ENCODE measurements at regions not wholly inside any gene's neighbourhood (a gene's known extent, or its start where the extent isn't known, plus 50 kb on each side); places are given as distances from the start of the nearest gene placed in this dataset.

DNA sequence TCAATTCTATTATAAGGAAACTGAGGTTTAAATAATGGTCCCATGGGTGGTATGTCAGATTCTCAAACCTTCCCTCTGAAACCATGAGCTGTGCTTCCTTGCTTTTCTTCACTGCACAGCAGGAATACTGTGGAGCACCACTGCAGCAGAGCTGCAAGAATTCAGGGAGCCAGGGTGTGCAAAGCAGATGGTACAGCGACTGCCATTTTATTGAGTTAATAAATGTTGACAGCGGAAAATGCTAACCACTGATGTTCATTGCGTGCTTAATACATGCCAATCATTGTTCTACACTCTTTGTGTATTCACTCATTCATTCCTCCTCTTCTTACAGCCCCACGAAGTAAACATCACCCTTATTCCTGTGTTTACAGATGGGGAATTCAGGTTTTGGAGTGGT, 152.2 kb upstream of the THSD7B start:
- TF ChIP-seq, protein P1, sequence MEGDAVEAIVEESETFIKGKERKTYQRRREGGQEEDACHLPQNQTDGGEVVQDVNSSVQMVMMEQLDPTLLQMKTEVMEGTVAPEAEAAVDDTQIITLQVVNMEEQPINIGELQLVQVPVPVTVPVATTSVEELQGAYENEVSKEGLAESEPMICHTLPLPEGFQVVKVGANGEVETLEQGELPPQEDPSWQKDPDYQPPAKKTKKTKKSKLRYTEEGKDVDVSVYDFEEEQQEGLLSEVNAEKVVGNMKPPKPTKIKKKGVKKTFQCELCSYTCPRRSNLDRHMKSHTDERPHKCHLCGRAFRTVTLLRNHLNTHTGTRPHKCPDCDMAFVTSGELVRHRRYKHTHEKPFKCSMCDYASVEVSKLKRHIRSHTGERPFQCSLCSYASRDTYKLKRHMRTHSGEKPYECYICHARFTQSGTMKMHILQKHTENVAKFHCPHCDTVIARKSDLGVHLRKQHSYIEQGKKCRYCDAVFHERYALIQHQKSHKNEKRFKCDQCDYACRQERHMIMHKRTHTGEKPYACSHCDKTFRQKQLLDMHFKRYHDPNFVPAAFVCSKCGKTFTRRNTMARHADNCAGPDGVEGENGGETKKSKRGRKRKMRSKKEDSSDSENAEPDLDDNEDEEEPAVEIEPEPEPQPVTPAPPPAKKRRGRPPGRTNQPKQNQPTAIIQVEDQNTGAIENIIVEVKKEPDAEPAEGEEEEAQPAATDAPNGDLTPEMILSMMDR (IDR thresholded peaks at IDR 0.05; ENCODE audit: poor library complexity, severe bottlenecking), result no peak
- no peak for TF ChIP-seq POLR2AphosphoS5 (IDR thresholded peaks at IDR 0.05)
- TF ChIP-seq EP300 (conservative IDR thresholded peaks at IDR 0.05; ENCODE audit: poor library complexity, severe bottlenecking), result no peak
- no peak for TF ChIP-seq EZH2 (IDR thresholded peaks at IDR 0.05; ENCODE audit: borderline replicate concordance, insufficient read depth, low read length, poor library complexity, severe bottlenecking)
- TF ChIP-seq MXI1 (conservative IDR thresholded peaks at IDR 0.05; ENCODE audit: poor library complexity, severe bottlenecking), result no peak
- TF ChIP-seq, protein P2, sequence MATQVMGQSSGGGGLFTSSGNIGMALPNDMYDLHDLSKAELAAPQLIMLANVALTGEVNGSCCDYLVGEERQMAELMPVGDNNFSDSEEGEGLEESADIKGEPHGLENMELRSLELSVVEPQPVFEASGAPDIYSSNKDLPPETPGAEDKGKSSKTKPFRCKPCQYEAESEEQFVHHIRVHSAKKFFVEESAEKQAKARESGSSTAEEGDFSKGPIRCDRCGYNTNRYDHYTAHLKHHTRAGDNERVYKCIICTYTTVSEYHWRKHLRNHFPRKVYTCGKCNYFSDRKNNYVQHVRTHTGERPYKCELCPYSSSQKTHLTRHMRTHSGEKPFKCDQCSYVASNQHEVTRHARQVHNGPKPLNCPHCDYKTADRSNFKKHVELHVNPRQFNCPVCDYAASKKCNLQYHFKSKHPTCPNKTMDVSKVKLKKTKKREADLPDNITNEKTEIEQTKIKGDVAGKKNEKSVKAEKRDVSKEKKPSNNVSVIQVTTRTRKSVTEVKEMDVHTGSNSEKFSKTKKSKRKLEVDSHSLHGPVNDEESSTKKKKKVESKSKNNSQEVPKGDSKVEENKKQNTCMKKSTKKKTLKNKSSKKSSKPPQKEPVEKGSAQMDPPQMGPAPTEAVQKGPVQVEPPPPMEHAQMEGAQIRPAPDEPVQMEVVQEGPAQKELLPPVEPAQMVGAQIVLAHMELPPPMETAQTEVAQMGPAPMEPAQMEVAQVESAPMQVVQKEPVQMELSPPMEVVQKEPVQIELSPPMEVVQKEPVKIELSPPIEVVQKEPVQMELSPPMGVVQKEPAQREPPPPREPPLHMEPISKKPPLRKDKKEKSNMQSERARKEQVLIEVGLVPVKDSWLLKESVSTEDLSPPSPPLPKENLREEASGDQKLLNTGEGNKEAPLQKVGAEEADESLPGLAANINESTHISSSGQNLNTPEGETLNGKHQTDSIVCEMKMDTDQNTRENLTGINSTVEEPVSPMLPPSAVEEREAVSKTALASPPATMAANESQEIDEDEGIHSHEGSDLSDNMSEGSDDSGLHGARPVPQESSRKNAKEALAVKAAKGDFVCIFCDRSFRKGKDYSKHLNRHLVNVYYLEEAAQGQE (IDR thresholded peaks at IDR 0.05; ENCODE audit: borderline replicate concordance), result no peak
- no peak for TF ChIP-seq TAF1 (IDR thresholded peaks at IDR 0.05; ENCODE audit: low read depth)
- no peak for TF ChIP-seq RAD21 (conservative IDR thresholded peaks at IDR 0.05)

Measured in neural cell (in vitro differentiated cells).